HEK293 (cell line): ENCODE measurements at regions not wholly inside any gene's neighbourhood (a gene's known extent, or its start where the extent isn't known, plus 50 kb on each side); places are given as distances from the start of the nearest gene placed in this dataset.

Experiments used
- ZBTB17 ChIP-seq: fragments of 450-650 bp; formaldehyde crosslinking; IDR thresholded peaks from 2 replicates; pipeline ENCODE4 v1.5.1; 2016; ENCODE audit warnings: missing biosample characterization, missing genetic modification characterization
- ZNF16 ChIP-seq: fragments of 450-650 bp; formaldehyde crosslinking; IDR thresholded peaks from 2 replicates; pipeline ENCODE4 v1.5.1; 2016; ENCODE audit warnings: low read depth, missing biosample characterization, missing genetic modification characterization
- ZNF366 ChIP-seq: fragments of 450-650 bp; formaldehyde crosslinking; conservative IDR thresholded peaks from 2 replicates; pipeline ENCODE4 v1.5.1; 2016; ENCODE audit warnings: missing biosample characterization, missing genetic modification characterization
- ZNF561 ChIP-seq: fragments of 450-650 bp; IDR thresholded peaks from 2 replicates; pipeline ENCODE4 v1.5.1; 2018; ENCODE audit warnings: missing biosample characterization, missing genetic modification characterization, borderline replicate concordance
- ZNF660 ChIP-seq: fragments of 450-650 bp; IDR thresholded peaks from 2 replicates; pipeline ENCODE4 v1.5.1; 2018; ENCODE audit warnings: missing biosample characterization, mild to moderate bottlenecking, missing genetic modification characterization
- TF ChIP-seq, protein P1 (sequence below): fragments of 450-650 bp; formaldehyde crosslinking; IDR thresholded peaks from 2 replicates; pipeline ENCODE4 v1.5.1; 2016; ENCODE audit warnings: missing biosample characterization, missing genetic modification characterization
- TF ChIP-seq, protein P2 (sequence below): fragments of 450-650 bp; formaldehyde crosslinking; IDR thresholded peaks from 2 replicates; pipeline ENCODE4 v1.5.1; 2016; ENCODE audit warnings: missing biosample characterization, missing genetic modification characterization
- TF ChIP-seq, protein P3 (sequence below): fragments of 450-650 bp; formaldehyde crosslinking; IDR thresholded peaks from 2 replicates; pipeline ENCODE4 v1.5.1; 2016; ENCODE audit warnings: missing biosample characterization, missing genetic modification characterization
- TF ChIP-seq, protein P4 (sequence below): fragments of 450-650 bp; formaldehyde crosslinking; IDR thresholded peaks from 2 replicates; pipeline ENCODE4 v1.5.0; 2017; ENCODE audit warnings: missing biosample characterization, missing genetic modification characterization, borderline replicate concordance
- TF ChIP-seq, protein P5 (sequence below): IDR thresholded peaks from 2 replicates; pipeline ENCODE4 v1.6.1; 2011; ENCODE audit warnings: mild to moderate bottlenecking, low read depth, low read length, borderline replicate concordance

DNA sequence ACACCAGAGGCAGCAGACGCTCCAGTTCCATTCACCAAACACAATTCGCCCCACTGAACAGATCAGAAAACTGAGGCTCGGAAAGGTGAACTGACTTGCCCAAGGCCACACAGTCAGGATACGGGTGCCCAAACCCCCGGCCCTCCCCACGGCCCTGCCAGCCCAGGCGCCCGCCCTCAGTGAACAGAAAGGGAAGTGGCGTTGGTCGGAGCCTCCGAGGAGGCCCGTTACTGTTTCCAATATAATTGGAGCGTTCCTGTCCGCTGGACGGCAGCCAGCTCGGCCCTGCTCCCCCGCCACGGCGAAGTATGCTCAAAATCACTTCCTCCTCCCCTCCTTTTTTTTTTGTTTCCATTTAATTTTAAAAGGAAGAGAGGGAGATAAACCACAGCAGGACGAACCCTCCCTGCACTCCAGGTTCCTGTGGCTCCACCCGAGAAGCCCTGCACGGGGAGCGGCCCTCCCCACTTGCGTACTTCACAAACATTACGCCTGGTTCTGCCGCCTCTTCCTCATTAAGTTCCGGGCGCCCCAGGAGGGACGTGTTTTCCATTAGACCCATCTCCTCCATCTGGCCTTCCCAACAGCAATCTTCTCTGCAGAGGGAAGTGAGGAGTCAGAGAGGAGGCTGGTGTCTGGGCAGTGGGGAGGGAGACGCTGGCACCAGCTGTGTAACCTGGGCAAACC, 61.1 kb downstream of the NCOR2 start:
- TF ChIP-seq ZNF561 (tag by site-specific recombination) = peak; percentile 61; the same call in 1 of the 2 replicates
- no peak; the same call in none of the 2 replicates for TF ChIP-seq ZBTB17 (tag by site-specific recombination)
- peak; percentile 75 for TF ChIP-seq ZNF366 (tag by site-specific recombination)
- TF ChIP-seq, protein P1, sequence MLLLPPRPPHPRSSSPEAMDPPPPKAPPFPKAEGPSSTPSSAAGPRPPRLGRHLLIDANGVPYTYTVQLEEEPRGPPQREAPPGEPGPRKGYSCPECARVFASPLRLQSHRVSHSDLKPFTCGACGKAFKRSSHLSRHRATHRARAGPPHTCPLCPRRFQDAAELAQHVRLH = no peak
- TF ChIP-seq, protein P2, sequence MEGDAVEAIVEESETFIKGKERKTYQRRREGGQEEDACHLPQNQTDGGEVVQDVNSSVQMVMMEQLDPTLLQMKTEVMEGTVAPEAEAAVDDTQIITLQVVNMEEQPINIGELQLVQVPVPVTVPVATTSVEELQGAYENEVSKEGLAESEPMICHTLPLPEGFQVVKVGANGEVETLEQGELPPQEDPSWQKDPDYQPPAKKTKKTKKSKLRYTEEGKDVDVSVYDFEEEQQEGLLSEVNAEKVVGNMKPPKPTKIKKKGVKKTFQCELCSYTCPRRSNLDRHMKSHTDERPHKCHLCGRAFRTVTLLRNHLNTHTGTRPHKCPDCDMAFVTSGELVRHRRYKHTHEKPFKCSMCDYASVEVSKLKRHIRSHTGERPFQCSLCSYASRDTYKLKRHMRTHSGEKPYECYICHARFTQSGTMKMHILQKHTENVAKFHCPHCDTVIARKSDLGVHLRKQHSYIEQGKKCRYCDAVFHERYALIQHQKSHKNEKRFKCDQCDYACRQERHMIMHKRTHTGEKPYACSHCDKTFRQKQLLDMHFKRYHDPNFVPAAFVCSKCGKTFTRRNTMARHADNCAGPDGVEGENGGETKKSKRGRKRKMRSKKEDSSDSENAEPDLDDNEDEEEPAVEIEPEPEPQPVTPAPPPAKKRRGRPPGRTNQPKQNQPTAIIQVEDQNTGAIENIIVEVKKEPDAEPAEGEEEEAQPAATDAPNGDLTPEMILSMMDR (tag by site-specific recombination) = no peak
- TF ChIP-seq, protein P3, sequence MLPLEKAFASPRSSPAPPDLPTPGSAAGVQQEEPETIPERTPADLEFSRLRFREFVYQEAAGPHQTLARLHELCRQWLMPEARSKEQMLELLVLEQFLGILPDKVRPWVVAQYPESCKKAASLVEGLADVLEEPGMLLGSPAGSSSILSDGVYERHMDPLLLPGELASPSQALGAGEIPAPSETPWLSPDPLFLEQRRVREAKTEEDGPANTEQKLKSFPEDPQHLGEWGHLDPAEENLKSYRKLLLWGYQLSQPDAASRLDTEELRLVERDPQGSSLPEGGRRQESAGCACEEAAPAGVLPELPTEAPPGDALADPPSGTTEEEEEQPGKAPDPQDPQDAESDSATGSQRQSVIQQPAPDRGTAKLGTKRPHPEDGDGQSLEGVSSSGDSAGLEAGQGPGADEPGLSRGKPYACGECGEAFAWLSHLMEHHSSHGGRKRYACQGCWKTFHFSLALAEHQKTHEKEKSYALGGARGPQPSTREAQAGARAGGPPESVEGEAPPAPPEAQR (tag by site-specific recombination) = no peak
- TF ChIP-seq ZNF660 (tag by site-specific recombination) = peak; percentile 70; the same call in 1 of the 2 replicates
- no peak for TF ChIP-seq ZNF16 (tag by site-specific recombination)
- TF ChIP-seq, protein P4, sequence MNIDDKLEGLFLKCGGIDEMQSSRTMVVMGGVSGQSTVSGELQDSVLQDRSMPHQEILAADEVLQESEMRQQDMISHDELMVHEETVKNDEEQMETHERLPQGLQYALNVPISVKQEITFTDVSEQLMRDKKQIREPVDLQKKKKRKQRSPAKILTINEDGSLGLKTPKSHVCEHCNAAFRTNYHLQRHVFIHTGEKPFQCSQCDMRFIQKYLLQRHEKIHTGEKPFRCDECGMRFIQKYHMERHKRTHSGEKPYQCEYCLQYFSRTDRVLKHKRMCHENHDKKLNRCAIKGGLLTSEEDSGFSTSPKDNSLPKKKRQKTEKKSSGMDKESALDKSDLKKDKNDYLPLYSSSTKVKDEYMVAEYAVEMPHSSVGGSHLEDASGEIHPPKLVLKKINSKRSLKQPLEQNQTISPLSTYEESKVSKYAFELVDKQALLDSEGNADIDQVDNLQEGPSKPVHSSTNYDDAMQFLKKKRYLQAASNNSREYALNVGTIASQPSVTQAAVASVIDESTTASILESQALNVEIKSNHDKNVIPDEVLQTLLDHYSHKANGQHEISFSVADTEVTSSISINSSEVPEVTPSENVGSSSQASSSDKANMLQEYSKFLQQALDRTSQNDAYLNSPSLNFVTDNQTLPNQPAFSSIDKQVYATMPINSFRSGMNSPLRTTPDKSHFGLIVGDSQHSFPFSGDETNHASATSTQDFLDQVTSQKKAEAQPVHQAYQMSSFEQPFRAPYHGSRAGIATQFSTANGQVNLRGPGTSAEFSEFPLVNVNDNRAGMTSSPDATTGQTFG (tag by site-specific recombination) = no peak
- TF ChIP-seq, protein P5, sequence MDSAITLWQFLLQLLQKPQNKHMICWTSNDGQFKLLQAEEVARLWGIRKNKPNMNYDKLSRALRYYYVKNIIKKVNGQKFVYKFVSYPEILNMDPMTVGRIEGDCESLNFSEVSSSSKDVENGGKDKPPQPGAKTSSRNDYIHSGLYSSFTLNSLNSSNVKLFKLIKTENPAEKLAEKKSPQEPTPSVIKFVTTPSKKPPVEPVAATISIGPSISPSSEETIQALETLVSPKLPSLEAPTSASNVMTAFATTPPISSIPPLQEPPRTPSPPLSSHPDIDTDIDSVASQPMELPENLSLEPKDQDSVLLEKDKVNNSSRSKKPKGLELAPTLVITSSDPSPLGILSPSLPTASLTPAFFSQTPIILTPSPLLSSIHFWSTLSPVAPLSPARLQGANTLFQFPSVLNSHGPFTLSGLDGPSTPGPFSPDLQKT = no peak
